Cardiac muscle cell (in vitro differentiated cells and primary cell): ENCODE measurements at regions not wholly inside any gene's neighbourhood (a gene's known extent, or its start where the extent isn't known, plus 50 kb on each side); places are given as distances from the start of the nearest gene placed in this dataset.

ENCODE experiments used
- DNase-seq, 2 donors: peaks; one replicate each; pipeline versions ENCODE4 v3.0.0 to v3.0.0-alpha.2; 2010 to 2017; ENCODE audit warnings: low read depth in 1 of 2, low spot score in 1 of 2
- H3K27ac ChIP-seq: fragments of 200-600 bp; sonication (generic); 2 replicates; pipeline ENCODE4 v1.5.1; 2016
- H3K27me3 ChIP-seq: fragments of 200-600 bp; sonication (generic); 2 replicates; pipeline ENCODE4 v1.6.0; 2016; ENCODE audit warnings: control low read depth
- H3K36me3 ChIP-seq: fragments of 200-600 bp; sonication (generic); 2 replicates; pipeline ENCODE4 v1.5.1; 2016; ENCODE audit warnings: control low read depth
- H3K4me1 ChIP-seq: fragments of 200-600 bp; sonication (generic); 2 replicates; pipeline ENCODE4 v1.8.1; 2017; ENCODE audit warnings: low read depth, mild to moderate bottlenecking, mixed run types
- H3K4me3 ChIP-seq: fragments of 200-600 bp; sonication (generic); 2 replicates; pipeline ENCODE4 v1.5.1; 2016; ENCODE audit warnings: mild to moderate bottlenecking
- H3K9me3 ChIP-seq: fragments of 200-600 bp; sonication (generic); 2 replicates; pipeline ENCODE4 v1.5.1; 2017; ENCODE audit warnings: low read depth, mild to moderate bottlenecking, control low read depth
- CTCF ChIP-seq: IDR thresholded peaks from 2 replicates; pipeline ENCODE4 v1.5.1; 2012; ENCODE audit warnings: low read depth, mild to moderate bottlenecking, low read length

GRCh38 chr14:84003346-84003745 lies 1526.6 kb upstream of the FLRT2 start:
- H3K9me3 ChIP-seq = no peaks in the 10 kb centered on the region
- no peaks in the 10 kb centered on the region for H3K36me3 ChIP-seq
- peaks cover 4% of the 10 kb centered on the region for H3K4me1 ChIP-seq
- no peak overlapping the region for H3K27ac ChIP-seq
- H3K4me3 ChIP-seq = no peak overlapping the region
- no peaks in the 10 kb centered on the region for H3K27me3 ChIP-seq
- TF ChIP-seq CTCF = no peak
- DNase-seq = no peak

GRCh38 chr14:84006643-84007155 lies 1523.2 kb upstream of the FLRT2 start:
- Histone ChIP-seq H3K4me3 (no peak overlapping the region), H3K27me3 (no peaks in the 10 kb centered on the region), H3K9me3 (no peaks in the 10 kb centered on the region), H3K4me1 (peaks cover 4% of the 10 kb centered on the region), H3K27ac (no peak overlapping the region), H3K36me3 (no peaks in the 10 kb centered on the region)
- TF ChIP-seq CTCF = peak; percentile 19
- DNase-seq = peak; percentile 25 to 43

- no peaks in the 10 kb centered on the region for H3K9me3 ChIP-seq
- no peaks in the 10 kb centered on the region for H3K36me3 ChIP-seq
- H3K27me3 ChIP-seq = no peaks in the 10 kb centered on the region
- no peaks in the 10 kb centered on the region for H3K4me1 ChIP-seq
- H3K27ac ChIP-seq = no peak overlapping the region
- no peak overlapping the region for H3K4me3 ChIP-seq
- DNase-seq = no peak
- no peak for TF ChIP-seq CTCF
Measured at GRCh38 chr14:84013424-84013823, 1516.5 kb upstream of the FLRT2 start.

- no peak for TF ChIP-seq CTCF
- Histone ChIP-seq H3K4me3 (no peak overlapping the region), H3K27me3 (no peaks in the 10 kb centered on the region), H3K4me1 (no peaks in the 10 kb centered on the region), H3K27ac (no peak overlapping the region), H3K36me3 (no peaks in the 10 kb centered on the region), H3K9me3 (no peaks in the 10 kb centered on the region)
- no peak for DNase-seq
Measured at GRCh38 chr14:84017495-84017894, 1512.4 kb upstream of the FLRT2 start.

GRCh38 chr14:84021433-84021832 lies 1508.5 kb upstream of the FLRT2 start:
- Histone ChIP-seq H3K27ac (no peak overlapping the region), H3K4me1 (no peaks in the 10 kb centered on the region), H3K27me3 (no peaks in the 10 kb centered on the region), H3K36me3 (no peaks in the 10 kb centered on the region), H3K4me3 (no peak overlapping the region), H3K9me3 (no peaks in the 10 kb centered on the region)
- DNase-seq = no peak
- no peak for TF ChIP-seq CTCF

- Histone ChIP-seq H3K4me1 (no peaks in the 10 kb centered on the region), H3K9me3 (no peaks in the 10 kb centered on the region), H3K27ac (no peak overlapping the region), H3K36me3 (no peaks in the 10 kb centered on the region), H3K27me3 (no peaks in the 10 kb centered on the region), H3K4me3 (no peak overlapping the region)
- TF ChIP-seq CTCF = no peak
- peak in 1 of 2 donors; percentile 54 for DNase-seq
Measured at GRCh38 chr14:84024231-84024820, 1505.6 kb upstream of the FLRT2 start.
